ENCODE measurements at regions not wholly inside any gene's neighbourhood (a gene's known extent, or its start where the extent isn't known, plus 50 kb on each side); places are given as distances from the start of the nearest gene placed in this dataset.

DNA sequence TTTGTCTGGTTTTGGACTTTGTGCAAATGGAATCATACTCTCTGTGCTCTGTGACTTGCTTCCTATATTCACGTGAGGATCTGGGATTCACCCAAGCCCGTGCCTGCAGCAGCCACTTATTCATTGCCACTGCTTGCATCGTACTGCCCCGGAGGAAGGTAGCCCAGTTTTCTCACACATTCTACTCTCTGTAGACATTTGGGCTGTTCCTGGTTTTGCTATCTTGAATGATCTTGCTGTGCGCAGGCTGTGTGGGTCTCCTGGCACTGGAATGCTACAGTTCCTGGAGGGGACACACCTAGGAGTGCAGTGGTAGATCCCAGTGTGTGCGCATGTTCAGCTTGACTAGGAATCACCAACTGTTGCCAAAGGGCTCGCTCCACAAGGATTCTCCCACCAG, 99.2 kb upstream of the BOD1 start:
- DNase-seq (ENCODE audit: low read depth, low spot score) = no peak
- TF ChIP-seq, protein P1, sequence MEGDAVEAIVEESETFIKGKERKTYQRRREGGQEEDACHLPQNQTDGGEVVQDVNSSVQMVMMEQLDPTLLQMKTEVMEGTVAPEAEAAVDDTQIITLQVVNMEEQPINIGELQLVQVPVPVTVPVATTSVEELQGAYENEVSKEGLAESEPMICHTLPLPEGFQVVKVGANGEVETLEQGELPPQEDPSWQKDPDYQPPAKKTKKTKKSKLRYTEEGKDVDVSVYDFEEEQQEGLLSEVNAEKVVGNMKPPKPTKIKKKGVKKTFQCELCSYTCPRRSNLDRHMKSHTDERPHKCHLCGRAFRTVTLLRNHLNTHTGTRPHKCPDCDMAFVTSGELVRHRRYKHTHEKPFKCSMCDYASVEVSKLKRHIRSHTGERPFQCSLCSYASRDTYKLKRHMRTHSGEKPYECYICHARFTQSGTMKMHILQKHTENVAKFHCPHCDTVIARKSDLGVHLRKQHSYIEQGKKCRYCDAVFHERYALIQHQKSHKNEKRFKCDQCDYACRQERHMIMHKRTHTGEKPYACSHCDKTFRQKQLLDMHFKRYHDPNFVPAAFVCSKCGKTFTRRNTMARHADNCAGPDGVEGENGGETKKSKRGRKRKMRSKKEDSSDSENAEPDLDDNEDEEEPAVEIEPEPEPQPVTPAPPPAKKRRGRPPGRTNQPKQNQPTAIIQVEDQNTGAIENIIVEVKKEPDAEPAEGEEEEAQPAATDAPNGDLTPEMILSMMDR (IDR thresholded peaks at IDR 0.05; ENCODE audit: low read depth, low read length) = no peak
- in situ Hi-C loops (cut with HindIII; ENCODE audit: low sequenced_read_pairs) = no loop called here
- no peak overlapping the region for H3K4me3 ChIP-seq (ENCODE audit: low read depth, low read length)

DNA sequence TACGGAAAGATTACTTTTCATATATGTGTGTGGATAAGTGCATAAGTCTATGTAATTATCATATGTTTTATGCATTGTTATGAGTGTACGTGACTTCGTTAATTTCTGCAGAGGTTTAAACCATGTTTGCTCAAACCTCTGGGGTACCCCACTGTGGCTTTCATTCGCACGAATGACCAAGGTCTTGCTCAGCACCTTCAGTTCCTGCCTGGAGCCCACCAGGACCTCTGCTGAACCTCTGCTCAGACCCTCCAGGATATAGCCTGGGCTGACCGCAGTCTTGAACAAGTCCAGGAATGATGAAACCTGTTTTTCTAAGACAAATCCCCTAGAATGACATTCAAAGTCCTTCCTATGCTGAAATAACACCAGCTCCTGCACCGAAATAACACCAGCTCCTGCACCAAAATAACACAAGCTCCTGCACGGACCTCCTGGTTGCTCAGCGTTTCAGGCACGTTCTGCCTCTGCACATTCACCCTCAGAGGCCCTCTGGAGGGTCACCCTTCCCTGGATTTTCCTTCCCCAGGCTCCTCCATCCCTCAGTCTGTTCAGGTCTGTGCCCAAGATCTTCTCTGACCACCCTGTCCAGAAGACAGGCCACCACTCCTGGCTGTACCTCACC, 99.7 kb upstream of the BOD1 start:
- no peak for DNase-seq (ENCODE audit: low read depth, low spot score)
- TF ChIP-seq, protein P1 (IDR thresholded peaks at IDR 0.05; ENCODE audit: low read depth, low read length) = no peak
- in situ Hi-C loops (cut with HindIII; ENCODE audit: low sequenced_read_pairs) = no loop called here

GRCh38 chr5:173717959-173718358, 101.5 kb upstream of the BOD1 start:
- no peak overlapping the region for H3K4me3 ChIP-seq (ENCODE audit: low read depth, low read length)
- in situ Hi-C loops (cut with HindIII; ENCODE audit: low sequenced_read_pairs) = no loop called here
- DNase-seq (ENCODE audit: low read depth, low spot score) = no peak
- TF ChIP-seq, protein P1 (IDR thresholded peaks at IDR 0.05; ENCODE audit: low read depth, low read length) = no peak

More for the DNA sequence above, 99.7 kb upstream of the BOD1 start:
- no peak overlapping the region for H3K4me3 ChIP-seq (ENCODE audit: low read depth, low read length)

DNA sequence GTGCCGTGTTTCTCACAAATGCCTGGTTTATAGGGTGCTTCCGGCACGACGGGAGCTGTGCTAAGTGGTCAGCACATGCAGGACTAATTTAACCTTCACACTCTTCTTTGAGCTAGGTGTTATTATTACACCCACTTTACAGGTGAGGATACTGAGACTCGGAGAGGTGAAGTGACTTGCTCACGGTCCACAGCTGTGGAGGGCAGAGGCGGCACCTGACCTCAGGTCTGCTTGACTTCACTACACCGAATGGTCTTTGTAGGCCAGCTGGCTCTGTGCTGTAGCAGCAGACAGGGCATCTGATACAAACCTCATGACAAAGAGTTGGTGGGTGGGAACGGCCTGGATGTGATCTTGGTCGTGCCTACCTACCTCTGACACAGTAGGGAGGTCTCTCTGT, 102.0 kb upstream of the BOD1 start:
- DNase-seq (ENCODE audit: low read depth, low spot score) = no peak

GRCh38 chr5:173719731-173720082, 103.3 kb upstream of the BOD1 start:
- H3K4me3 ChIP-seq (ENCODE audit: low read depth, low read length) = no peak overlapping the region
- TF ChIP-seq, protein P1 (IDR thresholded peaks at IDR 0.05; ENCODE audit: low read depth, low read length) = no peak
- no peak for DNase-seq (ENCODE audit: low read depth, low spot score)
- in situ Hi-C loops (cut with HindIII; ENCODE audit: low sequenced_read_pairs) = no loop called here

More for the DNA sequence above, 102.0 kb upstream of the BOD1 start:
- no peak overlapping the region for H3K4me3 ChIP-seq (ENCODE audit: low read depth, low read length)
- TF ChIP-seq, protein P1 (IDR thresholded peaks at IDR 0.05; ENCODE audit: low read depth, low read length) = no peak
- in situ Hi-C loops (cut with HindIII; ENCODE audit: low sequenced_read_pairs) = no loop called here

DNA sequence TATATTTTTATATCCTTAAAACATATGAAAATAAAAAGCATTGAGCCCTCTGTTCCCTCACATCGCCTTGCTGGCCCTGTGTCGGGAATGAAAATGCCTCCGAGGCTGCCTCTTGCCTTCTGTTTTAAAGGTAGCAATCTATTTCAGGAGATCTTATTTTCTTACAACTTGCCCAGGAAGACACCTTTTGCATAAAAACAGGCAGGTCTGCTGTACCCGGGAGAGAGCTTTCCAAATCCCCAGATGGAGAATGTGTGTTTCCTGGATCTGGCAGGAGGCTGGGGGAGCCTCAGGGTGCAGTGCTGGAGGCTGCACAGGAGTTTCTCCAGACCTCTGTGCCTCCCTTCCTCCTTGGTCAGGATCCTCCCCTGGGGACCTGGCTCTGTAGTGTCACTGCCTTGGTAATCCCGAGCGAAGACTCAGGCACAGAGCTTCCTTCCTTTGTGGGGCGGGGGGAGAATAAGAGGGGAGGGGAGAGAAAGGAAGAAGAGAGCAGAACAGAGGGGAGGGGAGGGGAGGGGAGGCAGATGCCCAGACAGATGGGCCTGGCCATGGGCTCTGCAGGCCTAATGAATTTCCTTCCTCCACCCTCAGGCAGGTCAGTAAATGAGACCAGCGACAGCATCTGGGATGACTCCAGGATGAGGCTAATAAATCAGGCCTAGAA, 104.0 kb upstream of the BOD1 start:
- TF ChIP-seq, protein P1 (IDR thresholded peaks at IDR 0.05; ENCODE audit: low read depth, low read length) = no peak
- in situ Hi-C loops (cut with HindIII; ENCODE audit: low sequenced_read_pairs) = no loop called here
- no peak overlapping the region for H3K4me3 ChIP-seq (ENCODE audit: low read depth, low read length)
- DNase-seq (ENCODE audit: low read depth, low spot score) = no peak

Data from astrocyte of the spinal cord (primary cell).